ENCODE measurements at regions not wholly inside any gene's neighbourhood (a gene's known extent, or its start where the extent isn't known, plus 50 kb on each side); places are given as distances from the start of the nearest gene placed in this dataset.

- H3K27ac Mint-ChIP-seq, result no peak overlapping the region
- no peaks in the 10 kb centered on the region for H3K36me3 Mint-ChIP-seq
- peaks cover 5 to 10% (median 8%) of the 10 kb centered on the region in 3 donors for H3K4me1 Mint-ChIP-seq
Observed at GRCh38 chr18:56086176-56086575, 498.2 kb upstream of the TCF4 start.

GRCh38 chr18:56085551-56085950, 497.6 kb upstream of the TCF4 start:
- Mint-ChIP-seq H3K9me3 (no peaks in the 10 kb centered on the region), H3K27ac (no peak overlapping the region), H3K36me3 (no peaks in the 10 kb centered on the region), H3K4me1 (peaks cover 5 to 10% (median 8%) of the 10 kb centered on the region in 3 donors), H3K27me3 (no peaks in the 10 kb centered on the region), H3K4me3 (no peak overlapping the region)

More at GRCh38 chr18:56086176-56086575, 498.2 kb upstream of the TCF4 start:
- Mint-ChIP-seq H3K27me3 (no peaks in the 10 kb centered on the region), H3K4me3 (no peak overlapping the region), H3K9me3 (no peaks in the 10 kb centered on the region)

GRCh38 chr18:56083523-56084287, 495.7 kb upstream of the TCF4 start:
- Mint-ChIP-seq H3K4me1 (no peaks in the 10 kb centered on the region), H3K36me3 (peaks cover 2% of the 10 kb centered on the region), H3K4me3 (no peak overlapping the region), H3K9me3 (no peaks in the 10 kb centered on the region), H3K27ac (no peak overlapping the region), H3K27me3 (no peaks in the 10 kb centered on the region)

GRCh38 chr18:56083097-56083521, 495.1 kb upstream of the TCF4 start:
- Mint-ChIP-seq H3K4me3 (no peak overlapping the region), H3K4me1 (no peaks in the 10 kb centered on the region), H3K27ac (no peak overlapping the region), H3K9me3 (no peaks in the 10 kb centered on the region), H3K27me3 (no peaks in the 10 kb centered on the region), H3K36me3 (peaks cover 2% of the 10 kb centered on the region)

GRCh38 chr18:56076723-56077122, 488.7 kb upstream of the TCF4 start:
- peaks cover 2% of the 10 kb centered on the region for H3K36me3 Mint-ChIP-seq
- H3K27me3 Mint-ChIP-seq, result no peaks in the 10 kb centered on the region
- H3K4me1 Mint-ChIP-seq, result no peaks in the 10 kb centered on the region
- no peak overlapping the region for H3K27ac Mint-ChIP-seq
- no peak overlapping the region for H3K4me3 Mint-ChIP-seq
- H3K9me3 Mint-ChIP-seq, result peaks cover 0 to 6% (median 4%) of the 10 kb centered on the region in 3 donors

- Mint-ChIP-seq H3K36me3 (no peaks in the 10 kb centered on the region), H3K27ac (no peak overlapping the region), H3K9me3 (peaks cover 0 to 4% (median 3%) of the 10 kb centered on the region in 3 donors), H3K27me3 (no peaks in the 10 kb centered on the region), H3K4me3 (no peak overlapping the region), H3K4me1 (no peaks in the 10 kb centered on the region)
Observed at GRCh38 chr18:56068701-56069100, 480.7 kb upstream of the TCF4 start.

GRCh38 chr18:56067969-56068671, 480.1 kb upstream of the TCF4 start:
- H3K27me3 Mint-ChIP-seq, result no peaks in the 10 kb centered on the region
- peaks cover 0 to 4% (median 3%) of the 10 kb centered on the region in 3 donors for H3K9me3 Mint-ChIP-seq
- no peak overlapping the region for H3K4me3 Mint-ChIP-seq
- H3K36me3 Mint-ChIP-seq, result no peaks in the 10 kb centered on the region
- no peak overlapping the region for H3K27ac Mint-ChIP-seq
- H3K4me1 Mint-ChIP-seq, result no peaks in the 10 kb centered on the region

GRCh38 chr18:56067214-56067894, 479.4 kb upstream of the TCF4 start:
- no peak overlapping the region for H3K27ac Mint-ChIP-seq
- no peak overlapping the region for H3K4me3 Mint-ChIP-seq
- H3K27me3 Mint-ChIP-seq, result no peaks in the 10 kb centered on the region
- no peaks in the 10 kb centered on the region for H3K36me3 Mint-ChIP-seq
- H3K4me1 Mint-ChIP-seq, result no peaks in the 10 kb centered on the region
- H3K9me3 Mint-ChIP-seq, result peaks cover 0 to 5% (median 4%) of the 10 kb centered on the region in 3 donors

- no peaks in the 10 kb centered on the region for H3K4me1 Mint-ChIP-seq
- H3K4me3 Mint-ChIP-seq, result no peak overlapping the region
- no peaks in the 10 kb centered on the region for H3K27me3 Mint-ChIP-seq
- peaks cover 0 to 5% (median 4%) of the 10 kb centered on the region in 3 donors for H3K9me3 Mint-ChIP-seq
- no peak overlapping the region for H3K27ac Mint-ChIP-seq
- H3K36me3 Mint-ChIP-seq, result no peaks in the 10 kb centered on the region
Observed at GRCh38 chr18:56066524-56067213, 478.7 kb upstream of the TCF4 start.

GRCh38 chr18:56065086-56065485, 477.1 kb upstream of the TCF4 start:
- Mint-ChIP-seq H3K36me3 (no peaks in the 10 kb centered on the region), H3K27me3 (no peaks in the 10 kb centered on the region), H3K27ac (no peak overlapping the region), H3K4me3 (no peak overlapping the region), H3K9me3 (peaks cover 0 to 4% (median 3%) of the 10 kb centered on the region in 3 donors), H3K4me1 (no peaks in the 10 kb centered on the region)

GRCh38 chr18:56062931-56063330, 474.9 kb upstream of the TCF4 start:
- Mint-ChIP-seq H3K4me1 (no peaks in the 10 kb centered on the region), H3K27ac (no peak overlapping the region), H3K4me3 (no peak overlapping the region), H3K9me3 (peaks cover 0 to 5% (median 4%) of the 10 kb centered on the region in 3 donors), H3K36me3 (no peaks in the 10 kb centered on the region), H3K27me3 (no peaks in the 10 kb centered on the region)

GRCh38 chr18:56060967-56061541, 473.1 kb upstream of the TCF4 start:
- no peak overlapping the region for H3K27ac Mint-ChIP-seq
- H3K4me3 Mint-ChIP-seq, result no peak overlapping the region
- H3K4me1 Mint-ChIP-seq, result no peaks in the 10 kb centered on the region
- H3K9me3 Mint-ChIP-seq, result peaks cover 0 to 5% (median 4%) of the 10 kb centered on the region in 3 donors
- H3K36me3 Mint-ChIP-seq, result no peaks in the 10 kb centered on the region
- no peaks in the 10 kb centered on the region for H3K27me3 Mint-ChIP-seq

GRCh38 chr18:56052202-56052601, 464.2 kb upstream of the TCF4 start:
- Mint-ChIP-seq H3K27me3 (no peaks in the 10 kb centered on the region), H3K9me3 (peaks cover 1 to 14% (median 7%) of the 10 kb centered on the region in 3 donors), H3K4me3 (no peak overlapping the region), H3K36me3 (peaks cover 2% of the 10 kb centered on the region), H3K27ac (no peak overlapping the region), H3K4me1 (no peaks in the 10 kb centered on the region)

- Mint-ChIP-seq H3K9me3 (peaks cover 1 to 16% (median 5%) of the 10 kb centered on the region in 3 donors), H3K27ac (peak overlapping the region in 1 of 3 donors; percentile 36), H3K27me3 (no peaks in the 10 kb centered on the region), H3K4me1 (no peaks in the 10 kb centered on the region), H3K36me3 (no peaks in the 10 kb centered on the region), H3K4me3 (no peak overlapping the region)
Observed at GRCh38 chr18:56044239-56044638, 456.2 kb upstream of the TCF4 start.

All from IgD-negative memory B cell (primary cell).